ENCODE measurements at regions not wholly inside any gene's neighbourhood (a gene's known extent, or its start where the extent isn't known, plus 50 kb on each side); places are given as distances from the start of the nearest gene placed in this dataset.
"Not testable (repeated sequence)": the region's sequence is repeated elsewhere in the genome, so short reads cannot be mapped to it uniquely, and the experiment has no call there.

DNA sequence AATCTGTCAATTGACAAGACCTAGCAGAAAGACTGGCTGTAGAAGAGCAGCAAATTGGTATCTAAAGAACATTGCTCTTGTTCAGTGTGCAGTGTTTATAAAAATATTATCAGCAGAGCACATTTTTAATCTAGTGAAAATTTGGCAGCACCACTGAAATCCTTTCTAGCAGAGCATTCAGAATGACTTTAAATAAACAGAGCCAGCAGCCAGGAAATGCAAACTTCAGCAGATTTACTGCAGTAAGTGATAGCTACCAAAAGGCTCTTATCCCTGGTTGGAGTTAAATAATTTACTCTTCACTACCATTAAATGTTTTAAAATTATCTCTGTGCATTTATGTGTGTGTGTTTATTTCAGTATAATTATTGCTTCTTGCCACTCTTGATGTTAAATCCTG is 590.9 kb upstream of the CITED2 start:
- Histone ChIP-seq H3K9me3 (no peaks in the 10 kb centered on the region), H3K4me1 (no peaks in the 10 kb centered on the region; the same call in 1 of the 2 replicates), H3K27me3 (ENCODE audit: low read depth) (no peaks in the 10 kb centered on the region), H3K4me3 (no peak overlapping the region), H3K36me3 (replicated peaks) (no peaks in the 10 kb centered on the region)
- DNase-seq (ENCODE audit: low spot score in 2 of 2) = no peak
- in situ Hi-C loops (cut with MboI; ENCODE audit: low sequenced_read_pairs) = no loop called here

DNA sequence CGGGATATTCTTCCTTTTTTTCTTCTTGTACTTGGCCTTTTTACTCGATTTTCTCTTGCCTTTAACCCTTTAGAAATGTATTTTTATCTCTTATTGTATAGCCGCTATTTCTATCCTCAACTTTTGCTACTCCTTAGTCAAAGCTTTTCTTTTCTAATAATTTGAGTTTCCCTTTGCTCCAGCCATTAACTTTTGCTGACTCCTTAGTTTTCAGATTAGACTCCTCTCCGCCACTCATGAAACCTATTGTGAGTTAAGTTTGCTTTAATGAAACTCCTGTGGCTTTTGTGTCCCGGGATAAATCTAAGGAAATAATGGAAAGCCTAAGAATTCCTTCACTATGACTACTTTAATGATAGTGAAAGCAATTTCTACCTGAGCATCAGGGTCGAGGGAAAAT is 590.3 kb upstream of the CITED2 start:
- no peak for DNase-seq (ENCODE audit: low spot score in 2 of 2)
- H3K4me3 ChIP-seq = no peak overlapping the region
- in situ Hi-C loops (cut with MboI; ENCODE audit: low sequenced_read_pairs) = no loop called here
- H3K36me3 ChIP-seq (replicated peaks) = no peaks in the 10 kb centered on the region
- no peaks in the 10 kb centered on the region; the same call in 1 of the 2 replicates for H3K4me1 ChIP-seq
- no peaks in the 10 kb centered on the region for H3K9me3 ChIP-seq
- no peaks in the 10 kb centered on the region for H3K27me3 ChIP-seq (ENCODE audit: low read depth)

DNA sequence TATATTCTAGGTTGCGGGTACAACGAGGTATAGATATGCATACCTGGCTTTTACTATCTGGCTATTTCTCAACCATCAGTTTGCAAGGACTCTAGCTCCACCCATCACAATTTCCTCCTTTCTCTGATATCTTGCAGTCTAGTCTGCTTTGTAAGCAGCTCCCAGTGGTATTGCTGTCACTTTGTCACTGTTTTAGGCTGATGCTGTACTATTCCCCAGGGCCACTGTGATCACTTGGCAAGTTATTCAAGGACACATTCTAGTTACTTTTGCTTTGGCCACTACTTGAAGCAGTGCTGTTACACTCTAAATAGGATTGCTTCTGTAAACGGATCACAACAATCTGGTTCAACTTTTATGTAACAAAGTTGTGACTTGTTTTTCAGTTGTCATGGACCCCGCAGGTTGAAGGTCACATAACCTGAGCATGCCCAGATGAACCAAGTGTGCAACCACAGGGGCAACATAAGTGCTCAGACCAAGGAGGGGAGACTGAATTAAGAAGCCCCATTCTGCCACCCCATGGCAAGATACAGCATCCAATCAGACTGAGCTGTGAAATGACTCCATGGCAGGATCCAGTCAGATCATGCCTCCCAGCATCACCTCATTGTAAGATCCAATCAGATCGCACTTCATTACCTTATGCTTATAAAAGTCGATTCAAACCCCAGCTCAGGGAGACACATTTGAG is 588.4 kb upstream of the CITED2 start:
- H3K4me1 ChIP-seq = no peaks in the 10 kb centered on the region; the same call in 1 of the 2 replicates
- DNase-seq (ENCODE audit: low spot score in 2 of 2) = no peak

DNA sequence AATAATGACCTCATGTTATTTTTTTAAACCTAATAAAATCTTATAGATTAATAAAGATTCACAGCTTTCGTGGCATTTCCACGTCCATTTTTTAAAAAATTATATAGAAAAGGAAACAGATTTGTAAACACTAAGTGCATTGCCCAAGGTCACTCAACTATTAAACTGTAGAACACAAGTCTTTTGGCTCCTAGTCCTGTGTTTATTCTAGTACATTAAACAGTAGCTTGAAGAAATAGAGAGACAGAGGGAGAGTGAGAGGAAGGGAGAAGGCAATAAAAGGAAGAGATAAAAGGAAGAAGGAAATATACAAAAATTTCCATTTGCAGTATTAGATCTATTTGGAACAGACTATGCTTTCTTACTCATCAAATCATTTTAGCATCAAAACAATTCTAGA is 586.7 kb upstream of the CITED2 start:
- no peak for DNase-seq (ENCODE audit: low spot score in 2 of 2)
- no peaks in the 10 kb centered on the region for H3K9me3 ChIP-seq
- H3K4me3 ChIP-seq = no peak overlapping the region
- no peaks in the 10 kb centered on the region for H3K27me3 ChIP-seq (ENCODE audit: low read depth)
- no peaks in the 10 kb centered on the region for H3K36me3 ChIP-seq (replicated peaks)
- in situ Hi-C loops (cut with MboI; ENCODE audit: low sequenced_read_pairs) = no loop called here
- no peaks in the 10 kb centered on the region; the same call in 1 of the 2 replicates for H3K4me1 ChIP-seq

More for the DNA sequence above, 588.4 kb upstream of the CITED2 start:
- no peaks in the 10 kb centered on the region for H3K9me3 ChIP-seq
- in situ Hi-C loops (cut with MboI; ENCODE audit: low sequenced_read_pairs) = no loop called here
- no peak overlapping the region for H3K4me3 ChIP-seq
- no peaks in the 10 kb centered on the region for H3K27me3 ChIP-seq (ENCODE audit: low read depth)
- no peaks in the 10 kb centered on the region for H3K36me3 ChIP-seq (replicated peaks)

DNA sequence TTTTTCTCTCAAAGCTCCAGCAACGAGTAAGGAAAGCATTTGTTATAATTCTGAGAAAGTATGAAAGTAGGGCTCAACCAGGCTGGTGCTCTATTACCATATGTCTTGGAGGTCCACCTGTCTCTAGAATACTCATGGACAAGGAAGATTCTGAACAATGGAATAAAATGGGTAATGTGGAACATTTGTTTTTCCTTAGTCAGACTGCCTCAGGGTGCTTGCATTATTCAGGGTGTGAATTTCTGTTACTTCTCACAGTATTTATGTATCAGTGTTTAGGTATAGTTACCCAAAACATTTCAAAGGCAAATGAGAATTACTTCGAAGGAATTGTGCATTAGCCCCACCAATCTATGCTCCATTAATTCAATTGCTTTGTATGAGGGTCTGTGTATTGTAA is 586.2 kb upstream of the CITED2 start:
- Histone ChIP-seq H3K36me3 (replicated peaks) (no peaks in the 10 kb centered on the region), H3K27me3 (ENCODE audit: low read depth) (no peaks in the 10 kb centered on the region), H3K4me1 (no peaks in the 10 kb centered on the region; the same call in 1 of the 2 replicates), H3K4me3 (no peak overlapping the region), H3K9me3 (no peaks in the 10 kb centered on the region)
- in situ Hi-C loops (cut with MboI; ENCODE audit: low sequenced_read_pairs) = no loop called here
- DNase-seq (ENCODE audit: low spot score in 2 of 2) = no peak

DNA sequence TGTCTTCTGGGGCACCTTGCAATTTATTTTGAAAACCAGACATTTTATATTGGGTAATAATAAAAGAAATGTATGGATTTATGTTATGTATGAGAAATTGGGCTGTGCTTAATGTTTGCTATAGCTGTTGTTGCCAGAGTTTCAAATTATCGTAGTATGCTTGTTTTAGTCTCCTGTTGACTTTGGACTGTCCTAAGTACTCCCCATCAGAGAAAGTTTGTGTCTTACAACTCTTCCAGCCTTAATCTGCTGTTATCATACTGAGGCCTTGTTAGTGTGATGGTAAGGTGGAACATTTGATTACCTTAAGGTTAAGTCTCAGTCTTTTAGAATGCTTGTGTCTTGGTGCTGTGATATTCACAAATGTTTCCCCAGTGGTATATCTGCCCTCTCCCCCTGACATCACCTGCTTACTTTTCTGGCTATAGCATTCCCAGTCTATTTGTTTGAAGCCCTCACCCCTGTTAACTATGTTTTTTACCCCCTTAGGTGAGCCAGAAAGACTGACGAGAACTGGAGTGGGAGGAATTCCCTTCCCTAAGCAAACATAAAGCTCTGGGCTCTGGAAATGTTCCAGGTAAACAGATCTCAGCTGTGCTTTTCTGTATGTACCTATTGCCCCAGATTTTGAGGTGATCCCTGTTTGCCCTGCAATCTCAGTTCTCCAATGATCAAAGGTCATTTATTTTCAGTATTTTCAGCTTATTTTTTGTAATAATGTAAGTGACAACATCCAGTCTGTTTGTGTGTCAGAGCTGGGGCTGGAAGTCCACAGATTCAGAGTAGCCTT is 581.1 kb upstream of the CITED2 start:
- no peaks in the 10 kb centered on the region; the same call in 1 of the 2 replicates for H3K4me1 ChIP-seq
- H3K9me3 ChIP-seq = no peaks in the 10 kb centered on the region
- H3K4me3 ChIP-seq = no peak overlapping the region
- no peaks in the 10 kb centered on the region for H3K27me3 ChIP-seq (ENCODE audit: low read depth)
- in situ Hi-C loops (cut with MboI; ENCODE audit: low sequenced_read_pairs) = no loop called here
- DNase-seq (ENCODE audit: low spot score in 2 of 2) = no peak
- no peaks in the 10 kb centered on the region for H3K36me3 ChIP-seq (replicated peaks)

DNA sequence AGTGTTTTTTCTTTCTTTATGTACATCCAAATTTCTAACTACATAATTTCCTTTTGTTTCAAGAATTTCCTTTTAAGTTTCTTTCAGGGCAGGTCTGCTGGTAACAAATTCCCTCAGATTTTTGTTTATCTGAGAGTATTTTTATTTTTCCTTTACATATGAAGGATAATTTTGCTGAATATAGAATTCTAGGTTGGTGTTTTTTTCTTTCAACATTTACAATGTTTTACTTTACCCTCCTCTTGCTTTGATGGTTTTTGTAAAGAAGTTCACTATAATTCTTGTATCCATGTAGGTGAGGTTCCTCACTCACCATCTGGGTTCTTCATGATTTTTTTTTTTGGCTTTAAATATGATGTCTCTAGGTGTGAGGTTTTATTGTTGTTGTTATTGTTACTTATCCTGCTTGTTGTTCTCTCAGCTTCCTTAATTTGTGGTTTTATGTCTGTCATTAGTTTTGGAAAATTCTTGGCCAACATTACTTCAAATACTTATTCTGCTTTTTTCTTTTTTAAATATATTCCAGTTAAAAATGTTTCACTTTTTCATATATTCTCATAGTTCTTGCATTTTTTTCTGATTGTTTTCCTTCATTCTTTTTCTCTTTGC is 580.1 kb upstream of the CITED2 start:
- Histone ChIP-seq H3K9me3 (no peaks in the 10 kb centered on the region), H3K4me3 (no peak overlapping the region), H3K4me1 (no peaks in the 10 kb centered on the region), H3K36me3 (replicated peaks) (no peaks in the 10 kb centered on the region), H3K27me3 (ENCODE audit: low read depth) (no peaks in the 10 kb centered on the region)
- in situ Hi-C loops (cut with MboI; ENCODE audit: low sequenced_read_pairs) = no loop called here
- no peak for DNase-seq (ENCODE audit: low spot score in 2 of 2)

DNA sequence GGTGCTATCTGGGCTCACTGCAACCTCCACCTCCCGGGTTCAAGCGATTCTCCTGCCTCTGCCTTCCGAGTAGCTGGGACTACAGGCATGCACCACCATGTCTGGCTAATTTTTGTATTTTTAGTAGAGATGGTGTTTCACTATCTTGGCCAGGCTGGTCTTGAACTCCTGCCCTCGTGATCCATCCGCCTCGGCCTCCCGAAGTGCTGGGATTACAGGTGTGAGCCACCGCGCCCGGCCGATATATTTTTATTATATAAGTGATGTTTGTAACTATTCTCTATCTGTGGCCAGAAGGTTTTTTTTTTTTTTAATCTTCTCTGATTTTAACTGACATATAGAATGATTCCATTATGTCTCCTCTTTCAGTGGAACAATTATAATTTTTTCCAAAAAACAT is 579.3 kb upstream of the CITED2 start:
- H3K27me3 ChIP-seq (ENCODE audit: low read depth); H3K9me3 ChIP-seq; in situ Hi-C loops (cut with MboI; ENCODE audit: low sequenced_read_pairs); DNase-seq (ENCODE audit: low spot score in 2 of 2); H3K4me3 ChIP-seq; H3K4me1 ChIP-seq; H3K36me3 ChIP-seq (replicated peaks): not testable (repeated sequence)

DNA sequence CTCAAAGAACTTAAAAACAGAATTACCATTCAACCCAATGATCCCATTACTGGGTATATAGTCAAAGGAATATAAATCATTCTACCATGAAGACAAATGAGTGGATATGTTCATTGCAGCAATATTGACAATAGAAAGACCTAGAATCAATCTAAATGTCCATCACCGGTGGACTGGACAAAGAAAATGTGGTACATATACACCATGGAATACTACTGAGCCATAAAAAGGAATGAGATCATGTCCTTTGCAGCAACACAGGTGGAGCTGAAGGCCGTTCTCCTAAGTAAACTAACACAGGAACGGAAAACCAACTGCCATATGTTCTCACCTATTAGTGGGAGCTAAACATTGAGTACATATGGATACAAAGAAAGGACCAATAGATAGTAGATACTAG is 576.7 kb upstream of the CITED2 start:
- Histone ChIP-seq H3K4me3 (no peak overlapping the region), H3K36me3 (replicated peaks) (no peaks in the 10 kb centered on the region), H3K4me1 (no peaks in the 10 kb centered on the region), H3K27me3 (ENCODE audit: low read depth) (no peaks in the 10 kb centered on the region), H3K9me3 (no peaks in the 10 kb centered on the region)
- no peak for DNase-seq (ENCODE audit: low spot score in 2 of 2)
- in situ Hi-C loops (cut with MboI; ENCODE audit: low sequenced_read_pairs) = no loop called here

DNA sequence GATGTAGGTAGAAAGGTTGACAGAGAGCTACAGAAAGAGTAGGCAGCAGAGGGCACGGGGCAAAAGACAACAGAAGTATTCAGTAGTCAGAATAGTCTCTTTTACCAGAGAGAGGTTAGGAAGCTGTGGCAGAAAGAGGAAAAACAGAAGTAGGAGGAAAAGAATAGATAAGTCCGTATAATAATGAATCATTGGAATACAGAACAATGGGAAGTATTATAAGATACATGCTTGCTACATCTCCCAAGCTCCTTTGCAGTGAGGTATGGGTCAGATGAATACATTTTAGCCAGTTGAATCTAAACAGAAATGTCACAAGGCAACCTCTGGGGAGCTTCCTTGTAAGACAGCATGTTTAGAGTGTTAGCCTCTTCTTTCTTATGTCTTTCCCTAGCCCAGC is 570.5 kb upstream of the CITED2 start:
- no peak for DNase-seq (ENCODE audit: low spot score in 2 of 2)
- Histone ChIP-seq H3K27me3 (ENCODE audit: low read depth) (no peaks in the 10 kb centered on the region), H3K36me3 (replicated peaks) (no peaks in the 10 kb centered on the region), H3K9me3 (no peaks in the 10 kb centered on the region), H3K4me1 (no peaks in the 10 kb centered on the region; the same call in 1 of the 2 replicates), H3K4me3 (no peak overlapping the region)
- in situ Hi-C loops (cut with MboI; ENCODE audit: low sequenced_read_pairs) = no loop called here

DNA sequence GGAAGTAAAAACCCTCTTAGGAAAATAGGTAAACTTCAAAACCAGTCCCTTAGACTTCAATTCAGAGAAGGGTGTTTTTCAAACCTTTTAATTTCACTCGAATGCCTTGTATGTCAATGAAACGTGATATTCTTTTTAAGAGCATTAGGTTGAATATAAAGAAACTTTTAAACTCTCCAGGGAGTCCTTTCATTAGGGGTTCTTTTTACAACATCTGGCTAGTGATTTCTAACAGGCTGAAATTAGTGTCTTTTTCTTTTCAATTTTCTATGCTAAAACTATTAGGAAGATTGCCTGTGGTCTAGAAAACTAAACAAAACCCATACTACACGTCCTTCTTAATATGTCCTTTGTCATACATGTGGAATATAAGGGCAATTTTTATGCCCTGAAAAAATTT is 569.7 kb upstream of the CITED2 start:
- DNase-seq (ENCODE audit: low spot score in 2 of 2) = no peak
- in situ Hi-C loops (cut with MboI; ENCODE audit: low sequenced_read_pairs) = no loop called here
- no peaks in the 10 kb centered on the region for H3K9me3 ChIP-seq
- no peaks in the 10 kb centered on the region for H3K27me3 ChIP-seq (ENCODE audit: low read depth)
- H3K4me1 ChIP-seq = peaks cover 5% of the 10 kb centered on the region
- no peaks in the 10 kb centered on the region for H3K36me3 ChIP-seq (replicated peaks)
- H3K4me3 ChIP-seq = no peak overlapping the region

DNA sequence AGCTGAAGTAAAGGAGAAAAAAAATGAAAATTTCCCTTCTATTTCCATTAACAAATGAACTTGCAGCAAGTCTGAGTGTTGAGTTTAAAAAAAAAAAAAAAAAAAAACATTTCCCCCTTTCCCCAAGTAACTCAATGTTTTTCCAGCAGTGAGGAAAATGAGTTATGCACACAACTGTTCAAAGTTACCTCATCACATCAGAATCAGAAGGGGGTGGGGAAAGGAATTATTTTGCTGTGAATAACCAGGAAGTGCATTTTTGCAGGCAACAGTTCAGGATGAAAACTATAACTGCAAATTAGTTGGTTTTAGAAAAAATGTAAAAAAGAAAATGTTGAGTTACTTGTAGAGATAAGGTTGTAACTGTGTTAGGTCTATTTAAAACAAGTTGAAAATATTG is 568.9 kb upstream of the CITED2 start:
- Histone ChIP-seq H3K4me1 (peaks cover 5% of the 10 kb centered on the region), H3K27me3 (ENCODE audit: low read depth) (no peaks in the 10 kb centered on the region), H3K4me3 (no peak overlapping the region), H3K36me3 (replicated peaks) (no peaks in the 10 kb centered on the region), H3K9me3 (no peaks in the 10 kb centered on the region)
- no peak for DNase-seq (ENCODE audit: low spot score in 2 of 2)
- in situ Hi-C loops (cut with MboI; ENCODE audit: low sequenced_read_pairs) = no loop called here

DNA sequence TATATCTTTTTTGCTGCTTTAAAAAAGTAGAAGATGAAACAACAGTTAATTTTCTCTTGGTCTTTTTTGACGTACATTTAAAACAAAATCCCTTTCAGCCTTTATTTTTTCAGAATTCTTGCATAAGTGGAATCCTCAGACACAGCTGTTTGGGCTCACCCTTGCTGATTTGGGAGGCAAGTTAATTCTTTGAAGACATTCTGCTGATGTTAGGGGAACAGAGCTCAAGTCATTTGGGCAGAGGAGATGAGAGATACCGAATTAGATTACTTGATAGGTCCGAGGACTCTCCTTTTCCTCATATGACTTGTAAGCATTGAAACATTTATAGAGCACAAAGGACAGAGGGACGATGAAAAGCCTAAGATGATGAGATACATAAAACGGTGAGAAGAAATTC is 567.9 kb upstream of the CITED2 start:
- Histone ChIP-seq H3K36me3 (replicated peaks) (no peaks in the 10 kb centered on the region), H3K27me3 (ENCODE audit: low read depth) (no peaks in the 10 kb centered on the region), H3K4me3 (no peak overlapping the region), H3K4me1 (peaks cover 5% of the 10 kb centered on the region), H3K9me3 (no peaks in the 10 kb centered on the region)
- DNase-seq (ENCODE audit: low spot score in 2 of 2) = no peak
- in situ Hi-C loops (cut with MboI; ENCODE audit: low sequenced_read_pairs) = no loop called here

DNA sequence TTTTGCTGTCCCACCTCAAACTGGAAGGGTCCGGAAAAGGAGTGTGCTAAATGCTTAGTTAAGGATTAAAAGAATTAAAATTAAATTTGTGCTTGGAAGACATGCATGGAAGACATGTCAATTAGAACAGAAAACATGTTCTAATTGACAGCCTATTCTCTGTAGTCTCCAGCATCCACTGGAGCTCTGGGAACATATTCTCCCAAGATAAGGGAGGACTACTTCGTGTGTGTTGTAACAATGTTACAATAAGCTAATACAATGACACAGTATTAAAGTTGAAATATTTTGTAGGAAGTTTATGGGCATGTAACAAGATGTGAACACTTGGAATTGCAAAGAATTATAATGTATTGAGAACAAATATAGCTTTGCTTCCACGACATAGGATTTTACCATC is 567.4 kb upstream of the CITED2 start:
- Histone ChIP-seq H3K4me3 (no peak overlapping the region), H3K36me3 (replicated peaks) (no peaks in the 10 kb centered on the region), H3K4me1 (peaks cover 5% of the 10 kb centered on the region), H3K27me3 (ENCODE audit: low read depth) (no peaks in the 10 kb centered on the region), H3K9me3 (no peaks in the 10 kb centered on the region)
- DNase-seq (ENCODE audit: low spot score in 2 of 2) = no peak
- in situ Hi-C loops (cut with MboI; ENCODE audit: low sequenced_read_pairs) = no loop called here
